Neural cell (in vitro differentiated cells): ENCODE measurements at regions not wholly inside any gene's neighbourhood (a gene's known extent, or its start where the extent isn't known, plus 50 kb on each side); places are given as distances from the start of the nearest gene placed in this dataset.
"Not testable (repeated sequence)": the region's sequence is repeated elsewhere in the genome, so short reads cannot be mapped to it uniquely, and the experiment has no call there.

Experiments used
- H2AFZ ChIP-seq: fragments of 200-600, 300-800 bp; sonication (generic), shearing (Covaris generic); 2 replicates; pipeline ENCODE4 v1.6.0; 2014; ENCODE audit warnings: low read depth, mild to moderate bottlenecking, antibody characterized with exemption, low read length, moderate library complexity
- H3F3A ChIP-seq: fragments of 200-600 bp; shearing (Covaris generic); 2 replicates; pipeline ENCODE4 v1.6.1; 2016; ENCODE audit warnings: mild to moderate bottlenecking, moderate library complexity, mixed read lengths, antibody characterized with exemption, low read length; ENCODE audit not compliant: insufficient read depth, poor library complexity, severe bottlenecking
- H3K27ac ChIP-seq: fragments of 200-600, 300-800 bp; sonication (generic), shearing (Covaris generic); 2 replicates; pipeline ENCODE4 v1.5.1; 2014; ENCODE audit warnings: mild to moderate bottlenecking, low read length, moderate library complexity
- H3K27me3 ChIP-seq: fragments of 300-800, 200-600 bp; sonication (generic), shearing (Covaris generic); 2 replicates; pipeline ENCODE4 v1.6.0; 2014; ENCODE audit warnings: mild to moderate bottlenecking, low read depth, low read length, moderate library complexity; ENCODE audit not compliant: insufficient read depth
- H3K36me3 ChIP-seq: fragments of 300-800, 200-600 bp; sonication (generic), shearing (Covaris generic); 2 replicates; pipeline ENCODE4 v1.5.1; 2014; ENCODE audit warnings: mild to moderate bottlenecking, antibody characterized with exemption, low read length, moderate library complexity; ENCODE audit not compliant: insufficient read depth
- H3K4me2 ChIP-seq: fragments of 300-800, 200-600 bp; sonication (generic), shearing (Covaris generic); 2 replicates; pipeline ENCODE4 v1.6.0; 2014; ENCODE audit warnings: mild to moderate bottlenecking, low read length
- H3K4me3 ChIP-seq: fragments of 300-800, 200-600 bp; sonication (generic), shearing (Covaris generic); 2 replicates; pipeline ENCODE4 v1.5.1; 2014; ENCODE audit warnings: mild to moderate bottlenecking, low read length, moderate library complexity
- H3K79me2 ChIP-seq: fragments of 200-600 bp; shearing (Covaris generic); replicated peaks from 2 replicates; pipeline ENCODE4 v1.6.0; 2014; ENCODE audit warnings: mild to moderate bottlenecking, low read length, moderate library complexity; ENCODE audit not compliant: insufficient read depth
- H3K9ac ChIP-seq: fragments of 300-800, 200-600 bp; sonication (generic), shearing (Covaris generic); 2 replicates; pipeline ENCODE4 v1.6.1; 2016; ENCODE audit warnings: mild to moderate bottlenecking, low read length, mixed read lengths
- H3K9me2 ChIP-seq: fragments of 200-600 bp; shearing (Covaris generic); 2 replicates; pipeline ENCODE4 v1.6.1; 2016; ENCODE audit warnings: mild to moderate bottlenecking, low read length, mixed read lengths; ENCODE audit not compliant: insufficient read depth
- H3K9me3 ChIP-seq: fragments of 200-600, 300-800 bp; sonication (generic), shearing (Covaris generic); 2 replicates; pipeline ENCODE4 v1.6.1; 2016; ENCODE audit warnings: mild to moderate bottlenecking, mixed run types, low read length, moderate library complexity, mixed read lengths
- H4K20me1 ChIP-seq: fragments of 200-600 bp; shearing (Covaris generic); 2 replicates; pipeline ENCODE4 v1.6.1; 2016; ENCODE audit warnings: mild to moderate bottlenecking, mixed run types; ENCODE audit not compliant: insufficient read depth
- EP300 ChIP-seq: fragments of 450-650 bp; conservative IDR thresholded peaks from 2 replicates; pipeline ENCODE4 v1.6.1; 2014; ENCODE audit warnings: antibody characterized with exemption, mild to moderate bottlenecking, moderate library complexity; ENCODE audit not compliant: poor library complexity, severe bottlenecking
- EZH2 ChIP-seq: fragments of 200-600, 300-800 bp; shearing (Covaris generic), sonication (generic); IDR thresholded peaks from 2 replicates; pipeline ENCODE4 v1.6.1; 2014; ENCODE audit warnings: antibody characterized with exemption, low read length, borderline replicate concordance, mild to moderate bottlenecking; ENCODE audit not compliant: insufficient read depth, poor library complexity, severe bottlenecking
- MXI1 ChIP-seq: fragments of 450-650 bp; conservative IDR thresholded peaks from 2 replicates; pipeline ENCODE4 v1.6.1; 2014; ENCODE audit warnings: antibody characterized with exemption, mild to moderate bottlenecking; ENCODE audit not compliant: poor library complexity, severe bottlenecking
- POLR2AphosphoS5 ChIP-seq: IDR thresholded peaks from 2 replicates; pipeline ENCODE4 v1.6.1; 2012
- RAD21 ChIP-seq: fragments of 450-650 bp; conservative IDR thresholded peaks from 2 replicates; pipeline ENCODE4 v1.6.1; 2014; ENCODE audit warnings: antibody characterized with exemption, mild to moderate bottlenecking, moderate library complexity
- SMC3 ChIP-seq: fragments of 450-650 bp; conservative IDR thresholded peaks from 2 replicates; pipeline ENCODE4 v1.6.1; 2014; ENCODE audit warnings: antibody characterized with exemption, mild to moderate bottlenecking, moderate library complexity; ENCODE audit not compliant: poor library complexity
- TAF1 ChIP-seq: IDR thresholded peaks from 2 replicates; pipeline ENCODE4 v1.6.1; 2012; ENCODE audit warnings: low read depth
- TF ChIP-seq, protein P1 (sequence below): fragments of 450-650 bp; IDR thresholded peaks from 2 replicates; pipeline ENCODE4 v1.5.1; 2014; ENCODE audit warnings: antibody characterized with exemption, mild to moderate bottlenecking, moderate library complexity; ENCODE audit not compliant: poor library complexity, severe bottlenecking
- TF ChIP-seq, protein P2 (sequence below): IDR thresholded peaks from 2 replicates; pipeline ENCODE4 v1.6.1; 2012; ENCODE audit warnings: borderline replicate concordance

DNA sequence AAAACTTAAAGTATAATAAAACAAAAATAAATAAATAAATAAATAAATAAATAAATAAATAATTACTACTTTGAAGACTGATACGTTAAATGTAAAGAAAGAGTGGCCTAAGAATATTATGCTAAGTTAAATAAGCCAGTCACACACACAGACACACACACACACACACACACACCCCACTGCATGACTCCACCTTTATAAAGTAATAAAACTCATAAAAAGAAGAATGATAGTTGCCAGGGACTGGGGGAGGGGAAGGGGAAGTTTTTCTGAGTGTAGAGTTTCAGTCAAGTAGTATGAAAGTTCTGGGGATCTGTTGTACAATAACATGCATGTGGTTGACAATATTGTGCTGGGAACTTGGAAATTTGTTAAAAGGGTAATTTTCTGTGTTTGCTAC is 1237.5 kb upstream of the GYPC start:
- Histone ChIP-seq H3K9me2 (no peaks in the 10 kb centered on the region), H3K4me2 (no peak overlapping the region), H3K9ac (no peak overlapping the region), H3K79me2 (no peaks in the 10 kb centered on the region), H3K4me3 (no peak overlapping the region), H3K27me3 (no peaks in the 10 kb centered on the region), H3K9me3 (no peaks in the 10 kb centered on the region), H3K27ac (no peak overlapping the region), H3F3A (no peaks in the 10 kb centered on the region), H3K36me3 (no peaks in the 10 kb centered on the region), H2AFZ (no peak overlapping the region), H4K20me1 (no peaks in the 10 kb centered on the region)
- no peak for TF ChIP-seq EZH2
- TF ChIP-seq RAD21 = no peak
- TF ChIP-seq MXI1 = no peak
- no peak for TF ChIP-seq SMC3
- TF ChIP-seq EP300 = no peak
- TF ChIP-seq, protein P1, sequence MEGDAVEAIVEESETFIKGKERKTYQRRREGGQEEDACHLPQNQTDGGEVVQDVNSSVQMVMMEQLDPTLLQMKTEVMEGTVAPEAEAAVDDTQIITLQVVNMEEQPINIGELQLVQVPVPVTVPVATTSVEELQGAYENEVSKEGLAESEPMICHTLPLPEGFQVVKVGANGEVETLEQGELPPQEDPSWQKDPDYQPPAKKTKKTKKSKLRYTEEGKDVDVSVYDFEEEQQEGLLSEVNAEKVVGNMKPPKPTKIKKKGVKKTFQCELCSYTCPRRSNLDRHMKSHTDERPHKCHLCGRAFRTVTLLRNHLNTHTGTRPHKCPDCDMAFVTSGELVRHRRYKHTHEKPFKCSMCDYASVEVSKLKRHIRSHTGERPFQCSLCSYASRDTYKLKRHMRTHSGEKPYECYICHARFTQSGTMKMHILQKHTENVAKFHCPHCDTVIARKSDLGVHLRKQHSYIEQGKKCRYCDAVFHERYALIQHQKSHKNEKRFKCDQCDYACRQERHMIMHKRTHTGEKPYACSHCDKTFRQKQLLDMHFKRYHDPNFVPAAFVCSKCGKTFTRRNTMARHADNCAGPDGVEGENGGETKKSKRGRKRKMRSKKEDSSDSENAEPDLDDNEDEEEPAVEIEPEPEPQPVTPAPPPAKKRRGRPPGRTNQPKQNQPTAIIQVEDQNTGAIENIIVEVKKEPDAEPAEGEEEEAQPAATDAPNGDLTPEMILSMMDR = no peak
- TF ChIP-seq POLR2AphosphoS5 = no peak
- TF ChIP-seq, protein P2, sequence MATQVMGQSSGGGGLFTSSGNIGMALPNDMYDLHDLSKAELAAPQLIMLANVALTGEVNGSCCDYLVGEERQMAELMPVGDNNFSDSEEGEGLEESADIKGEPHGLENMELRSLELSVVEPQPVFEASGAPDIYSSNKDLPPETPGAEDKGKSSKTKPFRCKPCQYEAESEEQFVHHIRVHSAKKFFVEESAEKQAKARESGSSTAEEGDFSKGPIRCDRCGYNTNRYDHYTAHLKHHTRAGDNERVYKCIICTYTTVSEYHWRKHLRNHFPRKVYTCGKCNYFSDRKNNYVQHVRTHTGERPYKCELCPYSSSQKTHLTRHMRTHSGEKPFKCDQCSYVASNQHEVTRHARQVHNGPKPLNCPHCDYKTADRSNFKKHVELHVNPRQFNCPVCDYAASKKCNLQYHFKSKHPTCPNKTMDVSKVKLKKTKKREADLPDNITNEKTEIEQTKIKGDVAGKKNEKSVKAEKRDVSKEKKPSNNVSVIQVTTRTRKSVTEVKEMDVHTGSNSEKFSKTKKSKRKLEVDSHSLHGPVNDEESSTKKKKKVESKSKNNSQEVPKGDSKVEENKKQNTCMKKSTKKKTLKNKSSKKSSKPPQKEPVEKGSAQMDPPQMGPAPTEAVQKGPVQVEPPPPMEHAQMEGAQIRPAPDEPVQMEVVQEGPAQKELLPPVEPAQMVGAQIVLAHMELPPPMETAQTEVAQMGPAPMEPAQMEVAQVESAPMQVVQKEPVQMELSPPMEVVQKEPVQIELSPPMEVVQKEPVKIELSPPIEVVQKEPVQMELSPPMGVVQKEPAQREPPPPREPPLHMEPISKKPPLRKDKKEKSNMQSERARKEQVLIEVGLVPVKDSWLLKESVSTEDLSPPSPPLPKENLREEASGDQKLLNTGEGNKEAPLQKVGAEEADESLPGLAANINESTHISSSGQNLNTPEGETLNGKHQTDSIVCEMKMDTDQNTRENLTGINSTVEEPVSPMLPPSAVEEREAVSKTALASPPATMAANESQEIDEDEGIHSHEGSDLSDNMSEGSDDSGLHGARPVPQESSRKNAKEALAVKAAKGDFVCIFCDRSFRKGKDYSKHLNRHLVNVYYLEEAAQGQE = no peak
- TF ChIP-seq TAF1 = no peak

DNA sequence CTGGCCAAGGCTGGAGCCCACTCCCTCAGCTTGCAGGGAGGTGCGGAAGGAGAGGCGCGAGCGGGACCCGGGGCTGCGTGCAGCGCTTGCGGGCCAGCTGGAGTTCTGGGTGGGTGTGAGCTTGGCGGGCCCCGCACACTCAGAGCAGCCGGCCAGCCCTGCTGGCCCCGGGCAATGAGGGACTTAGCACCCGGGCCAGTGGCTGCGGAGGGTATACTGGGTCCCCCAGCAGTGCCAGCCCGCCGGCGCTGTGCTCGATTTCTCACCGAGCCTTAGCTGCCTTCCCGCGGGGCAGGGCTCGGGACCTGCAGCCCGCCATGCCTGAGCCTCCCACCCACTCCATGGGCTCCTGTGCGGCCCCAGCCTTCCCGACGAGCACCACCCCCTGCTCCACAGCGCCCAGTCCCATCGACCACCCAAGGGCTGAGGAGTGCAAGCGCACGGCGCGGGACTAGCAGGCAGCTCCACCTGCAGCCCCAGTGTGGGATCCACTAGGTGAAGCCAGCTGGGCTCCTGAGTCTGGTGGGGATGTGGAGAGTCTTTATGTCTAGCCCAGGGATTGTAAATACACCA is 1233.7 kb upstream of the GYPC start:
- H3F3A ChIP-seq, H3K4me2 ChIP-seq, H3K27ac ChIP-seq, H3K9me2 ChIP-seq, H3K36me3 ChIP-seq, H3K27me3 ChIP-seq, H2AFZ ChIP-seq, H3K79me2 ChIP-seq, H3K4me3 ChIP-seq, H3K9ac ChIP-seq, H4K20me1 ChIP-seq, H3K9me3 ChIP-seq: not testable (repeated sequence)

DNA sequence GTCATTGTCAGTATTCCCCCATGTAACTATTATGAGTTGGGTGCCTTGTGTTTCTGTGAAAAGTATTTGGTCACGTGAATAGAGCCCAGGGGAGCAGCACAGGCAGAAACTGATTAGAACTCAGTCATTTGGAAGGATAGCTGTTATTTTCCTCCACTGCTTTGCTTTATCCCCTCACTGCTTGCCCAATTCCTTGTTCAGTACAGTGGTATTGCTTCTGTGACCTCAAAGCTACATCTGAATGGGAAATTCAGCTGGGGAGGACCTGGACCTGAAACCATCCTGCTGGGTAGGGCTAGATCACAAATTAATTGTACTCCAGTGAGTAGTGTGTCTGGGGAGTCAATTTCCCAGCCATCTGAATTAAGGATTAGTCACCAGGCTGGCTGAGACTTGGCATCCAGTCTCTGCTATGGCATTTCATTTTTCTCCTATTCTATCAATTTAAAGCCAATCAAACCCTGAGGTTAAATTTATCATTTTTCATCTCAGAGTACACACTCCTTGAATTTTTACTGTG is 1231.6 kb upstream of the GYPC start:
- no peaks in the 10 kb centered on the region for H3K9me2 ChIP-seq
- no peaks in the 10 kb centered on the region for H4K20me1 ChIP-seq
- no peaks in the 10 kb centered on the region for H3K36me3 ChIP-seq
- H3K4me3 ChIP-seq = peak overlapping the region; percentile 27
- H2AFZ ChIP-seq = no peak overlapping the region
- H3K4me2 ChIP-seq = no peak overlapping the region
- H3K27me3 ChIP-seq = no peaks in the 10 kb centered on the region
- no peaks in the 10 kb centered on the region for H3K79me2 ChIP-seq
- no peaks in the 10 kb centered on the region for H3F3A ChIP-seq
- H3K9me3 ChIP-seq = no peaks in the 10 kb centered on the region
- TF ChIP-seq RAD21 = no peak
- no peak for TF ChIP-seq EP300
- TF ChIP-seq POLR2AphosphoS5 = no peak
- TF ChIP-seq, protein P1 = no peak
- no peak for TF ChIP-seq SMC3
- no peak for TF ChIP-seq EZH2
- TF ChIP-seq, protein P2 = no peak
- no peak for TF ChIP-seq TAF1
- no peak for TF ChIP-seq MXI1
- H3K27ac ChIP-seq = peak overlapping the region; percentile 36
- H3K9ac ChIP-seq = no peak overlapping the region
